Body of pancreas (tissue), 4 donors: ENCODE measurements at regions not wholly inside any gene's neighbourhood (a gene's known extent, or its start where the extent isn't known, plus 50 kb on each side); places are given as distances from the start of the nearest gene placed in this dataset.

Experiments used
- CTCF ChIP-seq, 7 experiments: fragments of 450-650 bp in 4 of 7; fragments of 200-600 bp in 3 of 7; sonication (generic) in 3 of 7; IDR thresholded peaks; one replicate each; pipeline ENCODE4 v1.5.1; 2016 to 2019; ENCODE audit warnings: antibody characterized with exemption in 7 of 7
- POLR2A ChIP-seq, 3 donors: fragments of 450-650 bp; IDR thresholded peaks; one replicate each; pipeline ENCODE4 v1.6.1; 2016; ENCODE audit warnings: antibody characterized with exemption in 3 of 3, mild to moderate bottlenecking in 2 of 3

GRCh38 chr3:59659755-59660154, 609.9 kb upstream of the CFAP20DC start:
- TF ChIP-seq CTCF (IDR thresholded peaks at IDR 0.05) (no peak), POLR2A (IDR thresholded peaks at IDR 0.05) (no peak)
